Body of pancreas (tissue), 4 donors: ENCODE measurements at regions not wholly inside any gene's neighbourhood (a gene's known extent, or its start where the extent isn't known, plus 50 kb on each side); places are given as distances from the start of the nearest gene placed in this dataset.

Source experiments
- CTCF ChIP-seq, 7 experiments: fragments of 450-650 bp in 4 of 7; fragments of 200-600 bp in 3 of 7; sonication (generic) in 3 of 7; IDR thresholded peaks; one replicate each; pipeline ENCODE4 v1.5.1; 2016 to 2019; ENCODE audit warnings: antibody characterized with exemption in 7 of 7
- POLR2A ChIP-seq, 3 donors: fragments of 450-650 bp; IDR thresholded peaks; one replicate each; pipeline ENCODE4 v1.6.1; 2016; ENCODE audit warnings: antibody characterized with exemption in 3 of 3, mild to moderate bottlenecking in 2 of 3

GRCh38 chr3:159922193-159922840 is 66.3 kb upstream of the IL12A start:
- TF ChIP-seq POLR2A (IDR thresholded peaks at IDR 0.05) = no peak
- no peak for TF ChIP-seq CTCF (IDR thresholded peaks at IDR 0.05)
